Upper lobe of left lung (tissue), 6 donors: ENCODE measurements at regions not wholly inside any gene's neighbourhood (a gene's known extent, or its start where the extent isn't known, plus 50 kb on each side); places are given as distances from the start of the nearest gene placed in this dataset.

Experiments
- ATAC-seq, 2 donors: fragments of 200-7000 bp; cut with Tn5 transposase; one replicate each; pipeline ENCODE4 v1.9.1; 2022; ENCODE audit warnings: mild to moderate bottlenecking in 2 of 2, moderate library complexity in 2 of 2; ENCODE audit not compliant: low FRiP score in 2 of 2
- DNase-seq, 2 donors: peaks; one replicate each; pipeline ENCODE4 v3.0.0-alpha.2; 2019 to 2020
- H3K27ac ChIP-seq, 4 donors: fragments of 200-600 bp; sonication (generic); one replicate each; pipeline ENCODE4 v1.5.1; 2016 to 2019
- H3K27me3 ChIP-seq, 4 donors: fragments of 200-600 bp; sonication (generic); one replicate each; pipeline ENCODE4 v1.5.1; 2017 to 2019
- H3K36me3 ChIP-seq, 4 donors: fragments of 200-600 bp; sonication (generic); one replicate each; pipeline ENCODE4 v1.5.1; 2016 to 2019
- H3K4me1 ChIP-seq, 4 donors: fragments of 200-600 bp; sonication (generic); one replicate each; pipeline ENCODE4 v1.5.1; 2018 to 2019
- H3K4me3 ChIP-seq, 4 donors: fragments of 200-600 bp; sonication (generic); one replicate each; pipeline ENCODE4 v1.5.1; 2017 to 2019; ENCODE audit warnings: mild to moderate bottlenecking in 2 of 4, moderate library complexity in 1 of 4
- H3K9me3 ChIP-seq, 4 donors: fragments of 200-600 bp; sonication (generic); one replicate each; pipeline ENCODE4 v1.5.1; 2018 to 2019
- EP300 ChIP-seq, 4 donors: sonication (generic); formaldehyde crosslinking; IDR thresholded peaks; one replicate each; pipeline ENCODE4 v1.5.1; 2017; ENCODE audit warnings: antibody characterized with exemption in 4 of 4, control low read depth in 2 of 4
- POLR2A ChIP-seq, 4 donors: fragments of 450-650 bp; IDR thresholded peaks; one replicate each; pipeline ENCODE4 v1.5.1; 2016 to 2017; ENCODE audit warnings: antibody characterized with exemption in 4 of 4, mild to moderate bottlenecking in 2 of 4
- POLR2AphosphoS5 ChIP-seq, 2 donors: sonication (generic); formaldehyde crosslinking; IDR thresholded peaks; one replicate each; pipeline ENCODE4 v1.5.1; 2017; ENCODE audit warnings: antibody characterized with exemption in 2 of 2
- WGBS, 2 donors: methylation state at CpG; one replicate each; pipeline ENCODE4 v1.1.5; 2017 to 2018; 5-methylcytosine and 5-hydroxymethylcytosine counted together
- TF ChIP-seq, protein P1 (sequence below), 6 experiments: fragments of 450-650 bp in 4 of 6; fragments of 200-600 bp in 2 of 6; sonication (generic) in 2 of 6; IDR thresholded peaks; one replicate each; pipeline ENCODE4 v1.5.1; 2016 to 2019; ENCODE audit warnings: antibody characterized with exemption in 6 of 6
- donor health status: DM: no; HTN: no; CAD: no; lungs with moderate emphysema.
- donor health status: DM: no; HTN: yes; CAD: no; lungs with severe emphysema.

DNA sequence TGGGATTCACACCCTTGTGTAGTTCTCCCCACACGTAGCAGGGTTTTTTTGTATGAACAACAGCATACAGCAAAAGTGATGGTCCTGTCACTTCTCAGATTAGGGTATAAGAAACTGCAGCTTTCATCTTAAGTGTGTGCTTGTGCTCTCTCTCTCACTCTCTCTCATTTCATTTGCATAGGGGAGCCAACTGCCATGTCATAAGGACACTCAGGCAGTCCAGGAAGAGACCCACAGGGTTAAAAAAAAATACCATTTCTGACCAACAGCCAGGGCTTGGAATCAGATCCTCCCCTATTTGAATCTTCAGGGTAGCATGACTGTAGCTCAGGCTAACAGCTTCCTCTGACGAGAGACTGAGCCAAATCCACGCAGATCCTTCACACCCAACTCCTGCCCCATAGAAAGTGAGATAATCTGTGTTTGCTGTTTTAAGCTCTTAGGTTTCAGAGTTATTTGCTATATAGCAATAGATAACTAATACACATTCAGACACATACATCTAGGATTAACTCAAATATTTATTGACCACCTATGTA is 331.2 kb downstream of the PAPSS1 start:
- Histone ChIP-seq H3K27me3 (no peaks in the 10 kb centered on the region), H3K4me3 (no peak overlapping the region), H3K27ac (no peak overlapping the region), H3K4me1 (no peaks in the 10 kb centered on the region), H3K36me3 (no peaks in the 10 kb centered on the region), H3K9me3 (no peaks in the 10 kb centered on the region)
- ATAC-seq (no peak), DNase-seq (no peak)
- WGBS, 2 donors = 61 to 72% methylated on average over 3 of the region's 3 CpGs
- TF ChIP-seq POLR2A (IDR thresholded peaks at IDR 0.05) (no peak), EP300 (IDR thresholded peaks at IDR 0.05) (no peak), POLR2AphosphoS5 (IDR thresholded peaks at IDR 0.05) (no peak)
- TF ChIP-seq, protein P1, sequence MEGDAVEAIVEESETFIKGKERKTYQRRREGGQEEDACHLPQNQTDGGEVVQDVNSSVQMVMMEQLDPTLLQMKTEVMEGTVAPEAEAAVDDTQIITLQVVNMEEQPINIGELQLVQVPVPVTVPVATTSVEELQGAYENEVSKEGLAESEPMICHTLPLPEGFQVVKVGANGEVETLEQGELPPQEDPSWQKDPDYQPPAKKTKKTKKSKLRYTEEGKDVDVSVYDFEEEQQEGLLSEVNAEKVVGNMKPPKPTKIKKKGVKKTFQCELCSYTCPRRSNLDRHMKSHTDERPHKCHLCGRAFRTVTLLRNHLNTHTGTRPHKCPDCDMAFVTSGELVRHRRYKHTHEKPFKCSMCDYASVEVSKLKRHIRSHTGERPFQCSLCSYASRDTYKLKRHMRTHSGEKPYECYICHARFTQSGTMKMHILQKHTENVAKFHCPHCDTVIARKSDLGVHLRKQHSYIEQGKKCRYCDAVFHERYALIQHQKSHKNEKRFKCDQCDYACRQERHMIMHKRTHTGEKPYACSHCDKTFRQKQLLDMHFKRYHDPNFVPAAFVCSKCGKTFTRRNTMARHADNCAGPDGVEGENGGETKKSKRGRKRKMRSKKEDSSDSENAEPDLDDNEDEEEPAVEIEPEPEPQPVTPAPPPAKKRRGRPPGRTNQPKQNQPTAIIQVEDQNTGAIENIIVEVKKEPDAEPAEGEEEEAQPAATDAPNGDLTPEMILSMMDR (IDR thresholded peaks at IDR 0.05) = no peak

DNA sequence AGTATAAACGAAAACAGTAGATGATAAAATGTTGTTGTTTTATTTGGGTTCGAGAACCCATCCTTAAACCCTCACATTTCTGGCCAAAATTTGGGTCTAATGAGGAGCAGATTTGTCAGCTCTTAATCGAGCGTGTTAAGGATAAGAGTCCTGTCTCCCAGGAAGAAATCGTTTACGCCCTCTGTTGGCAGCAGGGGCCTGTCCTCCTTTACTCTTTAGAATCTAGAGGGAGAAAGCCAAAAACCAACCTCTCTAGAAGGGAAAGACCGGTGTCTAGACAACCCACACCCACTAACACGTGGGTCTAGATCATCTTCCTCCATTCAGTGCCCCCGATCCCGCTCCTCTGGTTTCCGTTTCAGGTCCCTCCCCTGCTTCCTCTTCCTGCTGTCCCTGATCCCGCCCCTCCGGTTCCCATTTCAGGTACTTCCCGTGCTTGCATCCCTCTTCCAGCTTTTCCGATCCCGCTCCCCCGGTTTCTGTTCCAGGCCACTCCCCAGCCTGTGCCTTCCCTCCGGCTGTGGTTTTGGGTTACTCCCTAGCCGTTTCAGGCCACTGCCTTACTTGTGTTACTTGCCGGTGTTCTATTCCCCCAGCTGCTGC is 339.1 kb downstream of the PAPSS1 start:
- WGBS, 2 donors = 87 to 92% methylated on average over 20 of the region's 20 CpGs
- Histone ChIP-seq H3K9me3 (no peaks in the 10 kb centered on the region), H3K27me3 (no peaks in the 10 kb centered on the region), H3K27ac (no peak overlapping the region), H3K4me1 (no peaks in the 10 kb centered on the region), H3K36me3 (no peaks in the 10 kb centered on the region), H3K4me3 (no peak overlapping the region)
- TF ChIP-seq POLR2A (IDR thresholded peaks at IDR 0.05) (no peak), POLR2AphosphoS5 (IDR thresholded peaks at IDR 0.05) (no peak), EP300 (IDR thresholded peaks at IDR 0.05) (no peak)
- TF ChIP-seq, protein P1 (IDR thresholded peaks at IDR 0.05) = no peak
- no peak for DNase-seq
- no peak for ATAC-seq

DNA sequence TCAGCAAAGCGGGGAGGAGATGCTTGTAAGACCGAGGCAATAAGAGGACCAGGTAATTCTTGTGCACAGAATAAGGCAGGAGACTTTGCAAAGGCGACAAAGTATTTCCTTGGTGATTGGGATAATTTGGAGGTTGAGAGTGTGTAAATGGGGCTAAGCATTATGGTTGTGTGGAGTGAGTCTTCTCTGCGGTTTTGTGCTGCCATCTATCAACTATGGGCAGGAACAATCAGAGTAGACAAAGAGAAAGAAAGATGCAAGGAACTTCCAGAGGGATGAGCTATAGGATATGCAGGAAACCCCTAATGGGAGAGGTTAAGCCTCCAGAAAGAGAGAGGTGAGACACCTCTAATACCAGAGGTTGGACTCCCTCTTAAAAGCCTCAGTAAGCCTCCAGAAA is 339.8 kb downstream of the PAPSS1 start:
- Histone ChIP-seq H3K27ac (no peak overlapping the region), H3K4me1 (no peaks in the 10 kb centered on the region), H3K36me3 (no peaks in the 10 kb centered on the region), H3K27me3 (no peaks in the 10 kb centered on the region), H3K9me3 (no peaks in the 10 kb centered on the region), H3K4me3 (no peak overlapping the region)
- WGBS, 2 donors = 89 to 99% methylated on average over 4 of the region's 4 CpGs
- TF ChIP-seq POLR2AphosphoS5 (IDR thresholded peaks at IDR 0.05) (no peak), POLR2A (IDR thresholded peaks at IDR 0.05) (no peak), EP300 (IDR thresholded peaks at IDR 0.05) (no peak)
- TF ChIP-seq, protein P1 (IDR thresholded peaks at IDR 0.05) = no peak
- ATAC-seq (no peak), DNase-seq (no peak)

DNA sequence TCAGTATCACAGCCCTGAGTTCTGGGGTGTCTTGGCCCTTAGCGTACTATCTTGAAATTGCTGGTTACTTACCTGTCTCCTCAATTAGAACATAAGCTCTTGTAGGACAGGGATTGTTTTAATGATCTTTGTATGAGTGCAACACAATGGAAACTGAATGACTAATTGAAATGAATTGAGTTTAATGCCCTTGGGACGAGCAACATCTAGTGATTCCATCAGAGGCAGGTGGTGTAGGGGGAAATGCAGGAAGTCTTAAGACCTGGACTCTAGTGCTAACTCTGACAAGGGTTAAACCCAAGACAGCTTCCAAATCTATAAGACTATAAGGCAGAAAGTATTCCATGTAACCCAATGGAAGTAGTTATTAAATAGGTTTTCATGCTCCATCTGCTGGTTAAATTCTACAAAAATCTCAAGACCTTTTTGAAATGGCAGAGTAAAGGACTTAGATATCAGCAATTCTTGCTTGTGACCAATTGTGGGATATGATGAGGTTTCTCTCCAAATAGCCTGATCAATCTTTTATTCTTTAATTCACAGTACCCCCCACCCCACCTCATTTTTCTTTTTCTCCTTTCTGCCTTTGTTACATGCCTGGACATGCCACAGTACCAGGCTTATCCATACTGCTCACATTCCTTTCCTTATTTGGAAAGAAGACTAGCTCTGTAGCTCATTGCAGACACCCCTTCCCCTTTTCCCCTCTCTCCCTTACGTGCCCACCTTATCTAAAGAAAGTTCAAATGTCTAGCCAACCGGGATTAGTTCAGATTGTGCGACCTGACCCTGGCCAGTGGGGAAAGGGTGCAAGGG is 340.8 kb downstream of the PAPSS1 start:
- ATAC-seq (no peak), DNase-seq (no peak)
- Histone ChIP-seq H3K27ac (no peak overlapping the region), H3K36me3 (no peaks in the 10 kb centered on the region), H3K9me3 (no peaks in the 10 kb centered on the region), H3K4me1 (no peaks in the 10 kb centered on the region), H3K4me3 (no peak overlapping the region), H3K27me3 (no peaks in the 10 kb centered on the region)
- 58 to 62% methylated on average over 5 of the region's 5 CpGs for WGBS, 2 donors
- TF ChIP-seq POLR2AphosphoS5 (IDR thresholded peaks at IDR 0.05) (no peak), POLR2A (IDR thresholded peaks at IDR 0.05) (no peak), EP300 (IDR thresholded peaks at IDR 0.05) (no peak)
- TF ChIP-seq, protein P1 (IDR thresholded peaks at IDR 0.05) = no peak
